ENCODE measurements at regions not wholly inside any gene's neighbourhood (a gene's known extent, or its start where the extent isn't known, plus 50 kb on each side); places are given as distances from the start of the nearest gene placed in this dataset.

DNA sequence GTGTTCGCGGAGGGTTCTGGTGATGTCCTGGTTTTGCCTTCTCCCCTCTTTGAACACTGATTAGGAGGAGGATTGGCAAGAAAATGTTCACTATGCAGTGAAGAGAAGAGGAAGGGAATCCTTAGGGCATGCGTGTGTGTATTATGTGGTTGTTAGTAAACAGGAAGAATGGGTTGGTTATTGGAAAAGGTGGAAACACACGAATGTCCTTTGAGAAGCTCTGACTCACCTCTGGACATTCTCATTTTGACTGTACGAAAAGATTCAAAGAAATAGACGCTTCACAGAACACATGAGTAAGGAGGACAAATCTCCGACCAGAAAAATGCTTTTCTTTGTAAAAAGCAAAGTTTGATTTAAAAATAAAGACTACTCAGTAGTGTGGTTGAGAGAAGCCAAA, 188.8 kb upstream of the PRICKLE2 start:
- TF ChIP-seq TEAD4 (IDR thresholded peaks at IDR 0.05) (no peak), EGR1 (IDR thresholded peaks at IDR 0.05) (no peak), USF1 (IDR thresholded peaks at IDR 0.05) (no peak), RAD21 (IDR thresholded peaks at IDR 0.05; ENCODE audit: low read depth) (no peak), NFIC (IDR thresholded peaks at IDR 0.05) (no peak), CREB1 (IDR thresholded peaks at IDR 0.05; ENCODE audit: low read depth) (no peak), EP300 (IDR thresholded peaks at IDR 0.05; ENCODE audit: borderline replicate concordance) (no peak), TAF1 (IDR thresholded peaks at IDR 0.05; ENCODE audit: low read depth) (no peak), ZBTB7A (IDR thresholded peaks at IDR 0.05; ENCODE audit: low read depth) (no peak), FOXM1 (IDR thresholded peaks at IDR 0.05; ENCODE audit: borderline replicate concordance, low read depth) (no peak), CEBPB (IDR thresholded peaks at IDR 0.05) (no peak), YY1 (IDR thresholded peaks at IDR 0.05; ENCODE audit: low read depth) (no peak), REST (IDR thresholded peaks at IDR 0.05; ENCODE audit: low read depth) (no peak), MAX (IDR thresholded peaks at IDR 0.05) (no peak), TCF12 (IDR thresholded peaks at IDR 0.05; ENCODE audit: low read depth) (no peak)

- TF ChIP-seq EP300 (IDR thresholded peaks at IDR 0.05; ENCODE audit: borderline replicate concordance) (no peak), NFIC (IDR thresholded peaks at IDR 0.05) (no peak), TCF12 (IDR thresholded peaks at IDR 0.05; ENCODE audit: low read depth) (no peak)
These were observed 185.8 kb upstream of the PRICKLE2 start for GRCh38 chr3:64411101-64411500.

- no peak for TF ChIP-seq EGR1 (IDR thresholded peaks at IDR 0.05)
- TF ChIP-seq YY1 (IDR thresholded peaks at IDR 0.05; ENCODE audit: low read depth) = no peak
- TF ChIP-seq REST (IDR thresholded peaks at IDR 0.05; ENCODE audit: low read depth) = no peak
- no peak for TF ChIP-seq NFIC (IDR thresholded peaks at IDR 0.05)
- TF ChIP-seq MAX (IDR thresholded peaks at IDR 0.05) = no peak
- TF ChIP-seq TCF12 (IDR thresholded peaks at IDR 0.05; ENCODE audit: low read depth) = no peak
These were observed 185.0 kb upstream of the PRICKLE2 start for GRCh38 chr3:64410226-64410625.

DNA sequence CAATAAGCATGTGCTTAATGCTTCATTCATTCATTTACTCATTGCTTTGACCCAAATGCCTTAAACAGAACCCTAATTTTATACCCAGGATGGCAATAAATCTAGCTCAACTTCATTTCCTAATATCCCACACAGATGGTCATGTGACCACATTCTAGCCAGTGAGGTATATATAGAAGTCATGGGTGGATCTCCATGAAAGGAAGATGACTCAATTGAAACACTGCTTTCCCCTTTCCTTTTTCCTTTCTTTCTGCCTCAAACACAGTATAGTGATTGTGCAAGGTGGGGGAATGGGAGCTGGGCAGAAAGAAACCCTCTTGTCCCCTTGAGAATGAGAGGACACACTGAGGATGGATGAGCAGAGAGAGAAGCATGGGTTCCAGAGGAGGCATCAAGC, 183.5 kb upstream of the PRICKLE2 start:
- TF ChIP-seq USF1 (IDR thresholded peaks at IDR 0.05) (no peak), EP300 (IDR thresholded peaks at IDR 0.05; ENCODE audit: borderline replicate concordance) (no peak), CEBPB (IDR thresholded peaks at IDR 0.05) (no peak), ZBTB7A (IDR thresholded peaks at IDR 0.05; ENCODE audit: low read depth) (no peak), REST (IDR thresholded peaks at IDR 0.05; ENCODE audit: low read depth) (no peak)

- TF ChIP-seq RAD21 (IDR thresholded peaks at IDR 0.05; ENCODE audit: low read depth) = no peak
These were observed 181.0 kb upstream of the PRICKLE2 start for GRCh38 chr3:64406271-64406670.

Data from Ishikawa (cell line).